ENCODE measurements at regions not wholly inside any gene's neighbourhood (a gene's known extent, or its start where the extent isn't known, plus 50 kb on each side); places are given as distances from the start of the nearest gene placed in this dataset.

- H3K4me3 ChIP-seq (ENCODE audit: low read length): no peak overlapping the region
- DNase-seq (ENCODE audit: low read depth): peak; percentile 19
- TF ChIP-seq CTCF (conservative IDR thresholded peaks at IDR 0.05; ENCODE audit: low read length): no peak
These were observed 58.9 kb upstream of the DKK2 start for GRCh38 chr4:107094976-107095375.

- no peak overlapping the region for H3K4me3 ChIP-seq (ENCODE audit: low read length)
- peak; percentile 77 for TF ChIP-seq CTCF (conservative IDR thresholded peaks at IDR 0.05; ENCODE audit: low read length)
- peak; percentile 58 for DNase-seq (ENCODE audit: low read depth)
These were observed 58.2 kb upstream of the DKK2 start for GRCh38 chr4:107094332-107094731.

All from AG10803 (cell line).